WERI-Rb-1 (cell line): ENCODE measurements at regions not wholly inside any gene's neighbourhood (a gene's known extent, or its start where the extent isn't known, plus 50 kb on each side); places are given as distances from the start of the nearest gene placed in this dataset.

Experiments
- DNase-seq: peaks from one replicate; pipeline ENCODE4 v3.0.0-alpha.2; 2020
- H3K27ac ChIP-seq: fragments of 250-450 bp; sonication (Bioruptor Pico); 2 replicates; pipeline ENCODE4 v1.5.1; 2020; ENCODE audit warnings: mild to moderate bottlenecking, moderate library complexity
- H3K27me3 ChIP-seq: fragments of 250-450 bp; sonication (Bioruptor Pico); 2 replicates; pipeline ENCODE4 v1.5.1; 2021; ENCODE audit warnings: mild to moderate bottlenecking, low read depth, moderate library complexity; ENCODE audit not compliant: insufficient read depth, severe bottlenecking
- H3K36me3 ChIP-seq: fragments of 250-450 bp; sonication (Bioruptor Pico); 2 replicates; pipeline ENCODE4 v1.5.1; 2020; ENCODE audit warnings: mild to moderate bottlenecking, moderate library complexity
- H3K4me3 ChIP-seq: 2 replicates; pipeline ENCODE4 v1.5.1; 2011; ENCODE audit warnings: low read depth, mild to moderate bottlenecking, control low read depth, low read length
- H3K9me3 ChIP-seq: fragments of 250-450 bp; sonication (Bioruptor Pico); 2 replicates; pipeline ENCODE4 v1.5.1; 2021; ENCODE audit warnings: mild to moderate bottlenecking, moderate library complexity; ENCODE audit not compliant: severe bottlenecking
- TF ChIP-seq, protein P1 (sequence below): IDR thresholded peaks from 2 replicates; pipeline ENCODE4 v1.5.1; 2011; ENCODE audit warnings: low read depth, mild to moderate bottlenecking, control low read depth, inconsistent platforms, low read length

DNA sequence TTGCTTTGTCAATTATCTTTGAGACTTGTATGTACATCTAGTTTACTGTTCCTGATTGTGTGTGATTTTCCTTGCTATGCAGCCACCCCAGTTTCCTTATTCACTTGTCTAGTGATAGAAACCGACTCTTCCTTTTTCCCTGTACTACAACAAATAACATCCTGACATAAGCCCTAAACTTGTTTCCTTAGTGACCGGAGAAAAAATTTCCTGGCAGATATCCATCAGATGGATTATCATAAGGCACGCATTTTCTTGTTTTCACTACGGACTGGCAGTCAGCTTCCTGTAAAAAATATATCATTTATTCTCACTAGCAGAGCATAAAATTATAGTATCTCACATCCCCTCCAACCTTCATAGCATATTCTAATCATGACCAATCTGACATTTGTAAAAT, 410.7 kb downstream of the CENPC start:
- DNase-seq: no peak
- no peaks in the 10 kb centered on the region for H3K9me3 ChIP-seq
- H3K36me3 ChIP-seq: no peaks in the 10 kb centered on the region
- TF ChIP-seq, protein P1, sequence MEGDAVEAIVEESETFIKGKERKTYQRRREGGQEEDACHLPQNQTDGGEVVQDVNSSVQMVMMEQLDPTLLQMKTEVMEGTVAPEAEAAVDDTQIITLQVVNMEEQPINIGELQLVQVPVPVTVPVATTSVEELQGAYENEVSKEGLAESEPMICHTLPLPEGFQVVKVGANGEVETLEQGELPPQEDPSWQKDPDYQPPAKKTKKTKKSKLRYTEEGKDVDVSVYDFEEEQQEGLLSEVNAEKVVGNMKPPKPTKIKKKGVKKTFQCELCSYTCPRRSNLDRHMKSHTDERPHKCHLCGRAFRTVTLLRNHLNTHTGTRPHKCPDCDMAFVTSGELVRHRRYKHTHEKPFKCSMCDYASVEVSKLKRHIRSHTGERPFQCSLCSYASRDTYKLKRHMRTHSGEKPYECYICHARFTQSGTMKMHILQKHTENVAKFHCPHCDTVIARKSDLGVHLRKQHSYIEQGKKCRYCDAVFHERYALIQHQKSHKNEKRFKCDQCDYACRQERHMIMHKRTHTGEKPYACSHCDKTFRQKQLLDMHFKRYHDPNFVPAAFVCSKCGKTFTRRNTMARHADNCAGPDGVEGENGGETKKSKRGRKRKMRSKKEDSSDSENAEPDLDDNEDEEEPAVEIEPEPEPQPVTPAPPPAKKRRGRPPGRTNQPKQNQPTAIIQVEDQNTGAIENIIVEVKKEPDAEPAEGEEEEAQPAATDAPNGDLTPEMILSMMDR: no peak
- H3K27ac ChIP-seq: no peak overlapping the region
- no peaks in the 10 kb centered on the region for H3K27me3 ChIP-seq
- no peak overlapping the region for H3K4me3 ChIP-seq

DNA sequence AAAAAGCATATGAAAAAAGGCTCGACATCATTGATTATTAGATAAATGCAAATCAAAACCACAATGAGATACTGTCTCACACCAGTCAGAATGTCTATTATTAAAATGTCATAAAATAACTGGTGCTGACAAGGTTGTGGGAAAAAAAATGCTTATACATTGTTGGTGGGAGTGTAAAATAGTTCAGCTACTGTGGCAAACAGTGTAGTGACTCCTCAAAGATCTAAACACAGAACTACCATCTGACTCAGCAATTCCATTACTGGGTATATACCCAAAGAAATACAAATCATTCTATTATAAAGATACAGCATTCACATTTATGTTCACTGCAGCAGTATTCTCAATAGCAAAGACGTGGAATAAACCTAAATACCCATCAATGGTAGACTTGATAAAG, 412.1 kb downstream of the CENPC start:
- no peak overlapping the region for H3K27ac ChIP-seq
- no peak for DNase-seq
- TF ChIP-seq, protein P1: no peak

DNA sequence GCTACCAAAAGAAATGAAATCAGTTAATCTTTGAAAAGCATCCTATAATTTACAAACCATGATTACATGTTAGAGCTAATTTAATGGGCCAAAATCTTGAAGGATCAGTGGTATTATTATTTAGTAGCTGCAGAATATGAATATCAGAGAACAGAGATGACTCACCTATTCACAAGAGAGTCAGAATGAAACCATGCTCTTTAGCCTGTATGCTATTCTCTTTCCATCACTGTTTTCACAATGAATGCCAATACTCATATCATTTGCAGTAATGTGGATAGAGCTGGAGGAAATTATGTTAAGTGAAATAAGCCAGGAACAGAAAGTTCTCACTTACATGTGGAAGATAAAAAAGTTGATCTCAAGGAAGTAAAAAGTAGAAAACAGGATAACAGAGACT, 414.1 kb downstream of the CENPC start:
- TF ChIP-seq, protein P1: no peak
- no peak overlapping the region for H3K27ac ChIP-seq
- DNase-seq: no peak
- no peak overlapping the region for H3K4me3 ChIP-seq
- H3K9me3 ChIP-seq: no peaks in the 10 kb centered on the region
- H3K36me3 ChIP-seq: no peaks in the 10 kb centered on the region
- H3K27me3 ChIP-seq: no peaks in the 10 kb centered on the region

More for the DNA sequence above, 412.1 kb downstream of the CENPC start:
- H3K27me3 ChIP-seq: no peaks in the 10 kb centered on the region
- H3K4me3 ChIP-seq: no peak overlapping the region
- no peaks in the 10 kb centered on the region for H3K36me3 ChIP-seq
- no peaks in the 10 kb centered on the region for H3K9me3 ChIP-seq

DNA sequence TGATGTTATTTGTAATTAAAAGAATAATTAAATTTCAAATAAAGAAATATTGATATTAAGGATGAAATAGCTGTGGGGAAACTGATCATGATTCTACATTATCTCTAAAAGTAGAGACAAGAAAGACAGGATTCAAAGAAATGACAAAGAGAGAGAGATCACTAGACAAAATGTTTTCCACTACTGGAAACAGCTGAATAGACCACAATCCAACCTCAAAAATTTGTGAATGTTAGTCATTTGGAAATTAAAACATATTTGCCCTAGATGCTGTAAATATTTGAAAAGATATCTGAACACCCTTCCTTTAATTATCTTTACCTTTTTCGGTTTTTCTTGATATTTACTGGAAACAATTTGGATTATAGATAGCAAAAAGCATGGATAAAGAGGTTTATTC, 414.9 kb downstream of the CENPC start:
- H3K27me3 ChIP-seq: no peaks in the 10 kb centered on the region
- no peaks in the 10 kb centered on the region for H3K9me3 ChIP-seq
- no peak overlapping the region for H3K27ac ChIP-seq
- H3K4me3 ChIP-seq: no peak overlapping the region
- H3K36me3 ChIP-seq: no peaks in the 10 kb centered on the region
- TF ChIP-seq, protein P1: no peak
- DNase-seq: no peak

DNA sequence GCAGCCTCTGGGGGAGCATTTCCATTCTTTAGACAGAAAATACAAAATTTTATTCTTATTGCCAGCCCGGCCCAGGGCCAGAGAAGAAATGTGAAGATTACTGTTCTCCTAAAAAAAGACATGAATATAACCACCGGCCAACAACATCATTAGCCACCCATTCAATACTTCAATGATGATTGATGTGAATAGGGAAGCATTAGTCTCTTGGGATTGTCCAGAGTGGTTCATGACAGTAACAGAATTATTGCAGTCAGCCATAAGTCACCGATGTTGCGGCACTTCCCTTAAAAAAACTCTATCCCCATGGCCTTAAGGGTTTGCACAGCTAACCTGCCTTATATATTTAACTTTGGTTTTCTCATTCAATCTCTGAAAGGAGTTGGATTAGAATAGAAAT, 418.7 kb downstream of the CENPC start:
- no peak for DNase-seq
- no peak overlapping the region for H3K27ac ChIP-seq
- H3K4me3 ChIP-seq: no peak overlapping the region
- no peaks in the 10 kb centered on the region for H3K36me3 ChIP-seq
- H3K9me3 ChIP-seq: no peaks in the 10 kb centered on the region
- TF ChIP-seq, protein P1: no peak
- H3K27me3 ChIP-seq: no peaks in the 10 kb centered on the region
